ENCODE measurements at regions not wholly inside any gene's neighbourhood (a gene's known extent, or its start where the extent isn't known, plus 50 kb on each side); places are given as distances from the start of the nearest gene placed in this dataset.

DNA sequence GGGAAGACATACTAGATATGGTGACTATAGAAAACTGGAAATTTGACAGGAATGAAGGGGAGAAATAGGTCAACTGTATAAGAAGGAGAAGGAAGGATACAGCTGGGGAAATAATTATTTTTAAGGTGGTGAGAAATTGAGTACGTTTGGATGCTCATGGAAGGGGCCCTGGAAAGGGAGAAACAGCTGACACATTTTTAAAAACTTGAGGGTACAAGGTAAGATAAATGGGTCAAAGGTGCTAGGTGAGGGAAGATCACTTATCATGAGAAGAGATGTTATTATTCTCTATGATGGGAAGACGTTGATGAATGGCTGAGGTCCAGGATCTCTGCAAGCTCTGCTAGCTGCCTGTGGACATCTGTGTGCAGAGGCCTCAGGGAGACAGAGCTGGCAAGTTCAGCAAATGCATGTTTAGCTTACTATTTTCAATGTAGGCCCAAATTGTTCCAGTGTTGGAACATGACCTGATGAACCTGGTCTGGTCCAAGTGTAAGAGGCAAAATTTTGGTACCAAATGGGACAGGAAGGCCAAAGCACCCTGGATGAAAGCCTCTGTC is 181.7 kb downstream of the MTRR start:
- no peak for DNase-seq (ENCODE audit: low read depth)
- no peak overlapping the region for H3K9ac ChIP-seq (ENCODE audit: low read length)
- H3K4me3 ChIP-seq (ENCODE audit: low read length), result no peak overlapping the region
- H3K9me3 ChIP-seq (ENCODE audit: control insufficient read depth, low read length), result no peaks in the 10 kb centered on the region
- H3K27me3 ChIP-seq (replicated peaks; ENCODE audit: control insufficient read depth, insufficient read depth, low read length), result no peaks in the 10 kb centered on the region
- no peaks in the 10 kb centered on the region for H3K36me3 ChIP-seq (ENCODE audit: control insufficient read depth, insufficient read depth, low read length, severe bottlenecking)
- no peaks in the 10 kb centered on the region for H3K4me1 ChIP-seq (ENCODE audit: control insufficient read depth, insufficient read depth, low read length)

GRCh38 chr5:8053270-8053669 is 184.3 kb downstream of the MTRR start:
- no peak for DNase-seq (ENCODE audit: low read depth)
- Histone ChIP-seq H3K9me3 (ENCODE audit: control insufficient read depth, low read length) (no peaks in the 10 kb centered on the region), H3K4me1 (ENCODE audit: control insufficient read depth, insufficient read depth, low read length) (no peaks in the 10 kb centered on the region), H3K4me3 (ENCODE audit: low read length) (no peak overlapping the region), H3K9ac (ENCODE audit: low read length) (no peak overlapping the region), H3K27me3 (replicated peaks; ENCODE audit: control insufficient read depth, insufficient read depth, low read length) (no peaks in the 10 kb centered on the region), H3K36me3 (ENCODE audit: control insufficient read depth, insufficient read depth, low read length, severe bottlenecking) (no peaks in the 10 kb centered on the region)

- H3K9ac ChIP-seq (ENCODE audit: low read length), result no peak overlapping the region
- H3K36me3 ChIP-seq (ENCODE audit: control insufficient read depth, insufficient read depth, low read length, severe bottlenecking), result no peaks in the 10 kb centered on the region
- H3K9me3 ChIP-seq (ENCODE audit: control insufficient read depth, low read length), result no peaks in the 10 kb centered on the region
- peaks cover 7% of the 10 kb centered on the region for H3K27me3 ChIP-seq (replicated peaks; ENCODE audit: control insufficient read depth, insufficient read depth, low read length)
- no peaks in the 10 kb centered on the region for H3K4me1 ChIP-seq (ENCODE audit: control insufficient read depth, insufficient read depth, low read length)
- DNase-seq (ENCODE audit: low read depth), result no peak
- H3K4me3 ChIP-seq (ENCODE audit: low read length), result no peak overlapping the region
Observed at GRCh38 chr5:8057769-8058168, 188.8 kb downstream of the MTRR start.

- no peaks in the 10 kb centered on the region for H3K36me3 ChIP-seq (ENCODE audit: control insufficient read depth, insufficient read depth, low read length, severe bottlenecking)
- no peaks in the 10 kb centered on the region for H3K4me1 ChIP-seq (ENCODE audit: control insufficient read depth, insufficient read depth, low read length)
- no peak overlapping the region for H3K4me3 ChIP-seq (ENCODE audit: low read length)
- no peaks in the 10 kb centered on the region for H3K9me3 ChIP-seq (ENCODE audit: control insufficient read depth, low read length)
- DNase-seq (ENCODE audit: low read depth), result no peak
- H3K27me3 ChIP-seq (replicated peaks; ENCODE audit: control insufficient read depth, insufficient read depth, low read length), result peaks cover 7% of the 10 kb centered on the region
- H3K9ac ChIP-seq (ENCODE audit: low read length), result no peak overlapping the region
Observed at GRCh38 chr5:8058616-8059190, 189.8 kb downstream of the MTRR start.

DNA sequence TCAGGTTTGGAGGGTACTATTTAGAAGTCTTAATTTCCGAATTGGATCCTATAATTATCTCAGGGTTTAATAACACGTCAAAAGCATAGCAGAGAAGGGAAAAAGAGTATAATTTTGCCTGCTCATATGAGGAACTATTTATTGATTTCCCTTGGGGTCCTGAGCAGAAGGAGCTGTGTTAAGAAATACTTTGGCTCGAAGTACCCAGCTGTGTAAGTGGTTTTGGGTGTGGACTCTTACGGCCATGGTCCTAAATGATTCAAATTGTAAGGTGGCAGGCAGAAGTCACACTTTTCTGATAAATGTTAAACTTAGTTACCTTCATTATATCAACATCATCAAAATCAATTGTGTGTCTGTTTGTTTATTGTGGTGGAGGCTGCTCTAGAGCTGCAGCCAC is 190.4 kb downstream of the MTRR start:
- no peak overlapping the region for H3K4me3 ChIP-seq (ENCODE audit: low read length)
- H3K9me3 ChIP-seq (ENCODE audit: control insufficient read depth, low read length), result no peaks in the 10 kb centered on the region
- H3K36me3 ChIP-seq (ENCODE audit: control insufficient read depth, insufficient read depth, low read length, severe bottlenecking), result no peaks in the 10 kb centered on the region
- H3K9ac ChIP-seq (ENCODE audit: low read length), result no peak overlapping the region
- H3K4me1 ChIP-seq (ENCODE audit: control insufficient read depth, insufficient read depth, low read length), result no peaks in the 10 kb centered on the region
- peaks cover 7% of the 10 kb centered on the region for H3K27me3 ChIP-seq (replicated peaks; ENCODE audit: control insufficient read depth, insufficient read depth, low read length)
- DNase-seq (ENCODE audit: low read depth), result no peak

DNA sequence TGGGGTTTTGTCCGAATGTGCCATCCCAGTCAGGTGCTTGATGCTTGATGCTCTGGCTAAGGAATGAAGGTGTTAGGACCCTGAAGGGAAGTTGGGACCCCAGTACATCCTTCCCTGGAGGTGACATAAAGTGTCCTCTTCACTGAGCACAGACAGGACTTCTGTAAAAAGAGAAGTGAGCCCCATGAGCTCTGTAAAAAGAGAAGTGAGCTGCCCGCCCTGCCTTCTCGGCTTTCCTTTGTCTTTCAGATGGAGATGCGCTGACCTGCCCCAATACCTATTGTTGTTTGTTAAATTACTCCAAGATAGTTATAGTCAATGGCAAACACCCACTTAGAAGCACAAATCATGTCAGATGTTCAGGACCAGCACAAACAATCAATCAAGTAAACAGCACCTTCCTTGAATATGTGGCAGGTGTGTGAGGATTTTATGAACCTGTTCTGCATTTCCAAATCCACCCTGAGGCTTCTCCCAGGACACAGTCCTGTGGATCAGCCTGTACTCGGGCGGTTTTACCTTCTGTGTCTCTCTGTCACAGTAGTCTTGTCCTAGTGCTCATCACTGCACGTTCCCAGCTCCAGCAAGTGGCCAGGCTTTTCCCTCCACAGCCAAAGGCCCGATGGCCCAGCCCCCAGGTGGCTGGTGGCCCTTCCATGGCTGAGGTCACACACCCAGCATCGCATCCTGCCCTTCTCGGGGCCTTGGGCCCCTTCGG is 191.4 kb downstream of the MTRR start:
- H3K27me3 ChIP-seq (replicated peaks; ENCODE audit: control insufficient read depth, insufficient read depth, low read length), result peaks cover 7% of the 10 kb centered on the region
- no peaks in the 10 kb centered on the region for H3K4me1 ChIP-seq (ENCODE audit: control insufficient read depth, insufficient read depth, low read length)
- H3K9me3 ChIP-seq (ENCODE audit: control insufficient read depth, low read length), result no peaks in the 10 kb centered on the region
- H3K4me3 ChIP-seq (ENCODE audit: low read length), result no peak overlapping the region
- DNase-seq (ENCODE audit: low read depth), result no peak
- H3K36me3 ChIP-seq (ENCODE audit: control insufficient read depth, insufficient read depth, low read length, severe bottlenecking), result no peaks in the 10 kb centered on the region
- H3K9ac ChIP-seq (ENCODE audit: low read length), result no peak overlapping the region

DNA sequence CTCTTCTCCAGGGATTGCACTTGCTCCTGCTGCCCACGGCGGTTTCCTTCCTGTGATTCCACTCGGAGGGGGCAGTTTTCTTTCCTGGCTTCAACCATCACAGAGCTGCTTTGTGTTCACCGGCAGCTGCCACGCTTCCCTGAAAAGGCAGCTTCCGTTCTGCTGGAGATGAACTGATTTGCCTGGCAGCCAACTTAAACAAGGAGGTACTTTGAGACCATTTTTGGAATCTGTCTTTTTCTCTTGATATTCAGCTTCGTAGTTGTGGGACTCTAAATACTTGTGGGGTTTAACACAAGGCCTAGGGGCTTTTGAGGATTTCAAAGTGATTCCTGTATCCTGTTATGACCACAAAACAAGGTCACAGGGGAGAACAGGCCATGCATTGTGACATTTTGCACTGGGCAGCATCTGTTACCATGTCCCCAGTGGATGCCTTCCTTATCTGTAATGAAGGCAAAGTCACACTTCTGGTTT is 192.0 kb downstream of the MTRR start:
- DNase-seq (ENCODE audit: low read depth), result no peak
- no peaks in the 10 kb centered on the region for H3K4me1 ChIP-seq (ENCODE audit: control insufficient read depth, insufficient read depth, low read length)
- H3K27me3 ChIP-seq (replicated peaks; ENCODE audit: control insufficient read depth, insufficient read depth, low read length), result peaks cover 7% of the 10 kb centered on the region
- no peaks in the 10 kb centered on the region for H3K36me3 ChIP-seq (ENCODE audit: control insufficient read depth, insufficient read depth, low read length, severe bottlenecking)
- no peak overlapping the region for H3K4me3 ChIP-seq (ENCODE audit: low read length)
- no peaks in the 10 kb centered on the region for H3K9me3 ChIP-seq (ENCODE audit: control insufficient read depth, low read length)
- no peak overlapping the region for H3K9ac ChIP-seq (ENCODE audit: low read length)

DNA sequence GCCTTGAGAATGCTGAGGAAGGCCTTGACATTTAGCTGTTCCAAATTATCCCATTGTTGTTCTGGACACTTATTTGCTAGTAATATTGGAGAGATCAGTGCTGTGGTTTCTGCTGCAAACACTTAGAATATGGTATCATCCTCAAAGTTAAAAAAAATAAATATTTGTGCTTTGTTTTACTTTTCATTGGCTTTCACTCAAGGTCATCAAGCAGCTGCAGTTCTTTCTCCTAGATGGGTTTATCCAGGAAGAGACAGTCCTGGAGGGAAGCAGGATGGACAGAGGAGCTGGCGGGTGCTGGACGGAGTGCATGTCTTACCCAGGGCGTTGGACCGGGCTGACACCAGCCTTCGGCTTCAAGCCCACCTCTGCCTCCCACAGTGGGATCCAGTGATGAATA is 193.6 kb downstream of the MTRR start:
- Histone ChIP-seq H3K4me1 (ENCODE audit: control insufficient read depth, insufficient read depth, low read length) (no peaks in the 10 kb centered on the region), H3K9ac (ENCODE audit: low read length) (no peak overlapping the region), H3K27me3 (replicated peaks; ENCODE audit: control insufficient read depth, insufficient read depth, low read length) (peaks cover 7% of the 10 kb centered on the region), H3K4me3 (ENCODE audit: low read length) (no peak overlapping the region), H3K36me3 (ENCODE audit: control insufficient read depth, insufficient read depth, low read length, severe bottlenecking) (no peaks in the 10 kb centered on the region), H3K9me3 (ENCODE audit: control insufficient read depth, low read length) (no peaks in the 10 kb centered on the region)
- DNase-seq (ENCODE audit: low read depth), result no peak

- Histone ChIP-seq H3K9me3 (ENCODE audit: control insufficient read depth, low read length) (no peaks in the 10 kb centered on the region), H3K36me3 (ENCODE audit: control insufficient read depth, insufficient read depth, low read length, severe bottlenecking) (no peaks in the 10 kb centered on the region), H3K27me3 (replicated peaks; ENCODE audit: control insufficient read depth, insufficient read depth, low read length) (no peaks in the 10 kb centered on the region), H3K4me3 (ENCODE audit: low read length) (no peak overlapping the region), H3K9ac (ENCODE audit: low read length) (no peak overlapping the region), H3K4me1 (ENCODE audit: control insufficient read depth, insufficient read depth, low read length) (no peaks in the 10 kb centered on the region)
- DNase-seq (ENCODE audit: low read depth), result no peak
Observed at GRCh38 chr5:8068078-8068477, 199.1 kb downstream of the MTRR start.

DNA sequence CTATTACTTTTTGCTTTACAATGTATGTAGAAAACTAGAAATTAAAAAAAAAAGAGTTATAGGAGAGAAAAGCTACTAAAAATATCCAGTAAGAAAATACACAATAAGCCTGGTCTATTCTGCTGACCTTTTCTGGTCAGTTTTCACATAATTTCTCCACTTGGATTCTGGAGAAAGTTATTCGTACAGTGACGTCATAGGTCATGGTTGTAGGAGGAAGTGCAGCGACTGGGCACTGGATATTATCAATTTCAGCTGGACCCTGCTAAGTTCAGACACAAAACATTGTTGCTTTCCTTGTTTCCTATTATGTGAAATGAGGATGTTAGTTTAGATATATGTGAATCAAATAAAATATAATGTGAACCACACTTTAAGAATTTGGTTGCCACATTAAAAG is 201.2 kb downstream of the MTRR start:
- Histone ChIP-seq H3K9me3 (ENCODE audit: control insufficient read depth, low read length) (no peaks in the 10 kb centered on the region), H3K4me1 (ENCODE audit: control insufficient read depth, insufficient read depth, low read length) (no peaks in the 10 kb centered on the region), H3K4me3 (ENCODE audit: low read length) (no peak overlapping the region), H3K36me3 (ENCODE audit: control insufficient read depth, insufficient read depth, low read length, severe bottlenecking) (no peaks in the 10 kb centered on the region), H3K9ac (ENCODE audit: low read length) (no peak overlapping the region), H3K27me3 (replicated peaks; ENCODE audit: control insufficient read depth, insufficient read depth, low read length) (no peaks in the 10 kb centered on the region)
- no peak for DNase-seq (ENCODE audit: low read depth)

DNA sequence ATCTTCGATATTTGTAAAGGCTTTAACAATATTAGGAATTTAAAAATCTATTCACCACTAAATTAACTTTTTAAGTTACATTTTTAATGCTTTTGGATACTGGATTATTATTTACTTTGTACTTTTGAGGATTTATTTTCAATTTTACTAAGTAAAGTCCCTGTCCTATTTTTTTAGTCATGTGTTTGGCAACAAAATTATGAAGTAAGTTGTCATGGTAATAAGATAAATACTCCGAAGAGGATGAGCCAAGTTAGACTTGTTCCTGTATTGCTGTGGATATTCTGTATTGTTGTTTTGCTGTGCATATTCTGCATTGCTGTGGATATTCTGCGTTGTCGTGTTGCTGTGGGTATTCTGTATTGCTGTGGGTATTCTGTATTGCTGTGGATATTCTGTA is 210.1 kb downstream of the MTRR start:
- Histone ChIP-seq H3K9ac (ENCODE audit: low read length) (no peak overlapping the region), H3K4me3 (ENCODE audit: low read length) (no peak overlapping the region), H3K4me1 (ENCODE audit: control insufficient read depth, insufficient read depth, low read length) (no peaks in the 10 kb centered on the region), H3K36me3 (ENCODE audit: control insufficient read depth, insufficient read depth, low read length, severe bottlenecking) (no peaks in the 10 kb centered on the region), H3K9me3 (ENCODE audit: control insufficient read depth, low read length) (no peaks in the 10 kb centered on the region), H3K27me3 (replicated peaks; ENCODE audit: control insufficient read depth, insufficient read depth, low read length) (no peaks in the 10 kb centered on the region)
- no peak for DNase-seq (ENCODE audit: low read depth)
